H1 (cell line): ENCODE measurements at regions not wholly inside any gene's neighbourhood (a gene's known extent, or its start where the extent isn't known, plus 50 kb on each side); places are given as distances from the start of the nearest gene placed in this dataset.

Source experiments
- CTCF ChIA-PET: fragments of 300-600 bp; sonication (Branson Sonifier 250); formaldehyde crosslinking; loops from one replicate; lab custom pipeline; 2021; ENCODE audit not compliant: partially characterized antibody; lab: Charles Lee
- POLR2A ChIA-PET: fragments of 300-600 bp; sonication (Branson Sonifier 250); formaldehyde crosslinking; loops from one replicate; lab custom pipeline; 2021; ENCODE audit warnings: inconsistent platforms; ENCODE audit not compliant: partially characterized antibody; lab: Charles Lee
- DNase-seq, 2 experiments: peaks; one replicate each; pipeline versions ENCODE4 v3.0.0 to v3.0.0-alpha.2; 2010 to 2022; ENCODE audit warnings: low spot score in 2 of 2, low read depth in 1 of 2, mixed read lengths in 1 of 2
- FAIRE-seq: peaks from 2 replicates; lab custom pipeline; 2011; peaks lifted over from hg19 to GRCh38; lab: Jason Lieb, UNC
- H2AFZ ChIP-seq: 2 replicates; pipeline ENCODE4 v1.8.1; 2012; ENCODE audit warnings: low read length, inconsistent platforms
- H2AK5ac ChIP-seq: 2 replicates; pipeline ENCODE4 v1.6.1; 2013; ENCODE audit warnings: low read depth, low read length
- H2BK120ac ChIP-seq: replicated peaks from 2 replicates; pipeline ENCODE3; 2013; ENCODE audit warnings: low read depth, low read length, inconsistent platforms
- H2BK12ac ChIP-seq: 2 replicates; pipeline ENCODE4 v1.6.1; 2013; ENCODE audit warnings: low read depth, low read length
- H2BK15ac ChIP-seq: 2 replicates; pipeline ENCODE4 v1.6.1; 2013; ENCODE audit warnings: low read length
- H2BK20ac ChIP-seq: 2 replicates; pipeline ENCODE4 v1.6.1; 2013; ENCODE audit warnings: low read length
- H2BK5ac ChIP-seq: 2 replicates; pipeline ENCODE4 v1.6.1; 2013; ENCODE audit warnings: low read depth, low read length
- H3K14ac ChIP-seq: 2 replicates; pipeline ENCODE4 v1.6.1; 2013; ENCODE audit warnings: inconsistent platforms; ENCODE audit not compliant: insufficient read length
- H3K18ac ChIP-seq: 2 replicates; pipeline ENCODE4 v1.6.1; 2013; ENCODE audit warnings: low read length; ENCODE audit errors: extremely low read depth
- H3K23ac ChIP-seq: 2 replicates; pipeline ENCODE4 v1.6.1; 2013; ENCODE audit warnings: inconsistent platforms; ENCODE audit not compliant: insufficient read length
- H3K23me2 ChIP-seq: 2 replicates; pipeline ENCODE4 v1.6.1; 2013; ENCODE audit warnings: low read depth, low read length
- H3K27ac ChIP-seq: 2 replicates; pipeline ENCODE4 v1.6.1; 2011; ENCODE audit warnings: low read depth, low read length, inconsistent platforms
- H3K27me3 ChIP-seq, 4 experiments: replicated peaks in 1 of 4; 1 replicate in 1 of 4; 2 replicates in 3 of 4; pipeline versions ENCODE4 v1.6.1 to v1.8.1; 2011 to 2013; ENCODE audit warnings: low read length in 3 of 4, mild to moderate bottlenecking in 3 of 4, inconsistent platforms in 2 of 4, mixed read lengths in 2 of 4, moderate library complexity in 1 of 4; ENCODE audit not compliant: control insufficient read depth in 3 of 4, insufficient read depth in 3 of 4; ENCODE audit errors: extremely low read depth in 1 of 4
- H3K36me3 ChIP-seq, 4 experiments: 2 replicates each; pipeline versions ENCODE4 v1.6.1 to v1.8.1; 2011 to 2013; ENCODE audit warnings: mild to moderate bottlenecking in 4 of 4, low read length in 3 of 4, moderate library complexity in 2 of 4, control low read depth in 1 of 4, inconsistent platforms in 1 of 4; ENCODE audit not compliant: insufficient read depth in 4 of 4, control insufficient read depth in 2 of 4
- H3K4ac ChIP-seq: replicated peaks from 2 replicates; pipeline ENCODE3; 2013; ENCODE audit warnings: low read length, low read depth, mixed read lengths, inconsistent platforms; ENCODE audit not compliant: insufficient read length
- H3K4me1 ChIP-seq, 4 experiments: replicated peaks in 1 of 4; 1 replicate in 1 of 4; 2 replicates in 3 of 4; pipeline versions ENCODE4 v1.6.1 to v1.8.1; 2011 to 2013; ENCODE audit warnings: low read length in 3 of 4, inconsistent platforms in 2 of 4, mixed read lengths in 1 of 4; ENCODE audit not compliant: insufficient read depth in 4 of 4, control insufficient read depth in 3 of 4
- H3K4me2 ChIP-seq, 2 experiments: 2 replicates each; pipeline versions ENCODE4 v1.6.1 to v1.8.1; 2011 to 2013; ENCODE audit warnings: low read depth in 2 of 2, low read length in 2 of 2, control low read depth in 1 of 2, inconsistent platforms in 1 of 2, mild to moderate bottlenecking in 1 of 2; ENCODE audit not compliant: insufficient read depth in 1 of 2
- H3K4me3 ChIP-seq, 4 experiments: fragments of 200-600, 300-600 bp in 1 of 4; sonication (generic), shearing (Covaris generic), sonication (Bioruptor Twin) in 1 of 4; 2 replicates each; pipeline versions ENCODE4 v1.5.1 to v1.8.1; 2011 to 2016; ENCODE audit warnings: low read length in 4 of 4, low read depth in 3 of 4, control low read depth in 2 of 4, inconsistent platforms in 2 of 4, mild to moderate bottlenecking in 2 of 4, mixed read lengths in 1 of 4, moderate library complexity in 1 of 4; ENCODE audit not compliant: insufficient read depth in 2 of 4; ENCODE audit errors: extremely low read depth in 1 of 4
- H3K56ac ChIP-seq: replicated peaks from 2 replicates; pipeline ENCODE3; 2013; ENCODE audit warnings: low read depth, mild to moderate bottlenecking, mixed read lengths, low read length, inconsistent platforms; ENCODE audit not compliant: insufficient read length
- H3K79me1 ChIP-seq: 2 replicates; pipeline ENCODE4 v1.6.1; 2013; ENCODE audit warnings: low read depth, low read length, control low read depth
- H3K79me2 ChIP-seq, 2 experiments: 2 replicates each; pipeline versions ENCODE4 v1.6.1 to v1.8.1; 2012 to 2013; ENCODE audit warnings: low read length in 2 of 2, mild to moderate bottlenecking in 2 of 2, inconsistent platforms in 1 of 2; ENCODE audit not compliant: insufficient read depth in 2 of 2, control insufficient read depth in 1 of 2
- H3K9ac ChIP-seq, 4 experiments: replicated peaks in 1 of 4; 1 replicate in 1 of 4; 2 replicates in 3 of 4; pipeline versions ENCODE4 v1.6.1 to v1.8.1; 2011 to 2013; ENCODE audit warnings: low read depth in 3 of 4, low read length in 3 of 4, control low read depth in 2 of 4, mild to moderate bottlenecking in 2 of 4, moderate library complexity in 2 of 4, inconsistent platforms in 1 of 4; ENCODE audit errors: extremely low read depth in 1 of 4
- H3K9me3 ChIP-seq, 2 experiments: 2 replicates each; pipeline versions ENCODE4 v1.6.1 to v1.8.1; 2012 to 2013; ENCODE audit warnings: mild to moderate bottlenecking in 2 of 2, moderate library complexity in 2 of 2, control low read depth in 1 of 2, inconsistent platforms in 1 of 2, low read depth in 1 of 2, low read length in 1 of 2, mixed read lengths in 1 of 2; ENCODE audit not compliant: insufficient read depth in 2 of 2
- H4K20me1 ChIP-seq, 2 experiments: replicated peaks in 1 of 2; 2 replicates each; pipeline versions ENCODE3 to v1.8.1; 2011 to 2013; ENCODE audit warnings: inconsistent platforms in 2 of 2, low read length in 2 of 2, mild to moderate bottlenecking in 1 of 2; ENCODE audit not compliant: insufficient read depth in 2 of 2, control insufficient read depth in 1 of 2
- H4K5ac ChIP-seq: 2 replicates; pipeline ENCODE4 v1.6.1; 2013; ENCODE audit warnings: low read length, low read depth, mixed read lengths, inconsistent platforms; ENCODE audit not compliant: insufficient read length
- H4K8ac ChIP-seq: 2 replicates; pipeline ENCODE4 v1.8.0; 2013; ENCODE audit warnings: mild to moderate bottlenecking, moderate library complexity, low read length, inconsistent platforms; ENCODE audit not compliant: insufficient read depth; ENCODE audit errors: extremely low read depth
- H4K91ac ChIP-seq: replicated peaks from 2 replicates; pipeline ENCODE3; 2013; ENCODE audit warnings: low read length, mixed read lengths, inconsistent platforms; ENCODE audit not compliant: insufficient read length
- SUZ12 ChIP-seq: fragments of 200-600 bp; sonication (generic); IDR thresholded peaks from 2 replicates; pipeline ENCODE4 v1.6.1; 2012; ENCODE audit warnings: mild to moderate bottlenecking, inconsistent platforms, low read length, moderate library complexity, mixed read lengths
- WGBS, 2 experiments: shearing (Covaris generic) in 1 of 2; methylation state at CpG; one replicate each; pipeline versions ENCODE4 v1.1.6 to v1.1.7; 2013 to 2015; ENCODE audit warnings: low lambda C conversion rate in 2 of 2, mixed read lengths in 2 of 2, inconsistent platforms in 1 of 2, low coverage in 1 of 2, missing lambda C conversion rate in 1 of 2; ENCODE audit not compliant: insufficient replicate concordance in 2 of 2, insufficient coverage in 1 of 2, insufficient read length in 1 of 2; ENCODE audit errors: extremely low coverage in 1 of 2, missing lambda C conversion rate in 1 of 2; 5-methylcytosine and 5-hydroxymethylcytosine counted together

DNA sequence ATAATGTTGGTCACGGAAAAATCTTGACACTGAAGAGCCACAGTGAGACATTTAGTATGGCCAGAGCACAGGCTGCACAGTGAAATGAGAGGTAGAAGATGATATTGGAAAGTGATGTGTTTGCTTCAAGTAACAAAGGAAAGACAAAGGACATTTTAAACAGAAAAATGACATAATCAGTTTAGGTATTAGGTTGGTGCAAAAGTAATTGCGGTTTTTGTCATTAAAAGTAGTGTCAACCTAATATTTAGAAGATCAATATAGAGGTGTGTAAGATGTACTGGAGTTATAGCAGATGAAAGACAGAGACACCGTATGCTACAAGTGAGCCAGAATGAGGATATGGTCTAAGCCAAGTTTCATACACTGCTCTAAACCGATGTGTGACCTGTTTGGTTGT is 253.0 kb upstream of the PPFIA2 start:
- TF ChIP-seq SUZ12, result no peak
- TF ChIP-seq, all 59 proteins: peak for 0
- no peak overlapping the region for H2BK5ac ChIP-seq
- DNase-seq (no peak), FAIRE-seq (no peak)
- no peak overlapping the region for H3K4me2 ChIP-seq
- H2BK120ac ChIP-seq, result no peak overlapping the region
- no peaks in the 10 kb centered on the region for H3K79me2 ChIP-seq
- H3K79me1 ChIP-seq, result no peaks in the 10 kb centered on the region
- H2BK15ac ChIP-seq, result no peak overlapping the region
- ChIA-PET POLR2A (no interaction called here), CTCF (no interaction called here)
- no peak overlapping the region for H4K91ac ChIP-seq
- no peak overlapping the region for H4K8ac ChIP-seq
- H3K36me3 ChIP-seq, result no peaks in the 10 kb centered on the region
- no peaks in the 10 kb centered on the region for H3K4me1 ChIP-seq
- no peak overlapping the region for H2AFZ ChIP-seq
- no peak overlapping the region for H3K14ac ChIP-seq
- H4K5ac ChIP-seq, result no peak overlapping the region
- no peaks in the 10 kb centered on the region for H3K23me2 ChIP-seq
- no peak overlapping the region for H3K27ac ChIP-seq
- H3K23ac ChIP-seq, result no peak overlapping the region
- H2AK5ac ChIP-seq, result no peak overlapping the region
- H2BK12ac ChIP-seq, result no peak overlapping the region
- H3K18ac ChIP-seq, result no peak overlapping the region
- H3K4me3 ChIP-seq, result no peak overlapping the region
- H3K9me3 ChIP-seq, result no peaks in the 10 kb centered on the region
- H3K27me3 ChIP-seq, result no peaks in the 10 kb centered on the region
- WGBS, 2 experiments, result 88% methylated on average over 4 of the region's 4 CpGs; no CpG with 5 or more reads in 1 of the 2 experiments
- no peak overlapping the region for H3K9ac ChIP-seq
- no peaks in the 10 kb centered on the region for H4K20me1 ChIP-seq
- H2BK20ac ChIP-seq, result no peak overlapping the region
- no peak overlapping the region for H3K4ac ChIP-seq
- H3K56ac ChIP-seq, result no peak overlapping the region
